H1 (cell line): ENCODE measurements at regions not wholly inside any gene's neighbourhood (a gene's known extent, or its start where the extent isn't known, plus 50 kb on each side); places are given as distances from the start of the nearest gene placed in this dataset.

Source experiments
- CTCF ChIA-PET: fragments of 300-600 bp; sonication (Branson Sonifier 250); formaldehyde crosslinking; loops from one replicate; lab custom pipeline; 2021; ENCODE audit not compliant: partially characterized antibody; lab: Charles Lee
- POLR2A ChIA-PET: fragments of 300-600 bp; sonication (Branson Sonifier 250); formaldehyde crosslinking; loops from one replicate; lab custom pipeline; 2021; ENCODE audit warnings: inconsistent platforms; ENCODE audit not compliant: partially characterized antibody; lab: Charles Lee
- DNase-seq, 2 experiments: peaks; one replicate each; pipeline versions ENCODE4 v3.0.0 to v3.0.0-alpha.2; 2010 to 2022; ENCODE audit warnings: low spot score in 2 of 2, low read depth in 1 of 2, mixed read lengths in 1 of 2
- FAIRE-seq: peaks from 2 replicates; lab custom pipeline; 2011; peaks lifted over from hg19 to GRCh38; lab: Jason Lieb, UNC
- H2AFZ ChIP-seq: 2 replicates; pipeline ENCODE4 v1.8.1; 2012; ENCODE audit warnings: low read length, inconsistent platforms
- H2AK5ac ChIP-seq: 2 replicates; pipeline ENCODE4 v1.6.1; 2013; ENCODE audit warnings: low read depth, low read length
- H2BK120ac ChIP-seq: replicated peaks from 2 replicates; pipeline ENCODE3; 2013; ENCODE audit warnings: low read depth, low read length, inconsistent platforms
- H2BK12ac ChIP-seq: 2 replicates; pipeline ENCODE4 v1.6.1; 2013; ENCODE audit warnings: low read depth, low read length
- H2BK15ac ChIP-seq: 2 replicates; pipeline ENCODE4 v1.6.1; 2013; ENCODE audit warnings: low read length
- H2BK20ac ChIP-seq: 2 replicates; pipeline ENCODE4 v1.6.1; 2013; ENCODE audit warnings: low read length
- H2BK5ac ChIP-seq: 2 replicates; pipeline ENCODE4 v1.6.1; 2013; ENCODE audit warnings: low read depth, low read length
- H3K14ac ChIP-seq: 2 replicates; pipeline ENCODE4 v1.6.1; 2013; ENCODE audit warnings: inconsistent platforms; ENCODE audit not compliant: insufficient read length
- H3K18ac ChIP-seq: 2 replicates; pipeline ENCODE4 v1.6.1; 2013; ENCODE audit warnings: low read length; ENCODE audit errors: extremely low read depth
- H3K23ac ChIP-seq: 2 replicates; pipeline ENCODE4 v1.6.1; 2013; ENCODE audit warnings: inconsistent platforms; ENCODE audit not compliant: insufficient read length
- H3K23me2 ChIP-seq: 2 replicates; pipeline ENCODE4 v1.6.1; 2013; ENCODE audit warnings: low read depth, low read length
- H3K27ac ChIP-seq: 2 replicates; pipeline ENCODE4 v1.6.1; 2011; ENCODE audit warnings: low read depth, low read length, inconsistent platforms
- H3K27me3 ChIP-seq, 4 experiments: replicated peaks in 1 of 4; 1 replicate in 1 of 4; 2 replicates in 3 of 4; pipeline versions ENCODE4 v1.6.1 to v1.8.1; 2011 to 2013; ENCODE audit warnings: low read length in 3 of 4, mild to moderate bottlenecking in 3 of 4, inconsistent platforms in 2 of 4, mixed read lengths in 2 of 4, moderate library complexity in 1 of 4; ENCODE audit not compliant: control insufficient read depth in 3 of 4, insufficient read depth in 3 of 4; ENCODE audit errors: extremely low read depth in 1 of 4
- H3K36me3 ChIP-seq, 4 experiments: 2 replicates each; pipeline versions ENCODE4 v1.6.1 to v1.8.1; 2011 to 2013; ENCODE audit warnings: mild to moderate bottlenecking in 4 of 4, low read length in 3 of 4, moderate library complexity in 2 of 4, control low read depth in 1 of 4, inconsistent platforms in 1 of 4; ENCODE audit not compliant: insufficient read depth in 4 of 4, control insufficient read depth in 2 of 4
- H3K4ac ChIP-seq: replicated peaks from 2 replicates; pipeline ENCODE3; 2013; ENCODE audit warnings: low read length, low read depth, mixed read lengths, inconsistent platforms; ENCODE audit not compliant: insufficient read length
- H3K4me1 ChIP-seq, 4 experiments: replicated peaks in 1 of 4; 1 replicate in 1 of 4; 2 replicates in 3 of 4; pipeline versions ENCODE4 v1.6.1 to v1.8.1; 2011 to 2013; ENCODE audit warnings: low read length in 3 of 4, inconsistent platforms in 2 of 4, mixed read lengths in 1 of 4; ENCODE audit not compliant: insufficient read depth in 4 of 4, control insufficient read depth in 3 of 4
- H3K4me2 ChIP-seq, 2 experiments: 2 replicates each; pipeline versions ENCODE4 v1.6.1 to v1.8.1; 2011 to 2013; ENCODE audit warnings: low read depth in 2 of 2, low read length in 2 of 2, control low read depth in 1 of 2, inconsistent platforms in 1 of 2, mild to moderate bottlenecking in 1 of 2; ENCODE audit not compliant: insufficient read depth in 1 of 2
- H3K4me3 ChIP-seq, 4 experiments: fragments of 200-600, 300-600 bp in 1 of 4; sonication (generic), shearing (Covaris generic), sonication (Bioruptor Twin) in 1 of 4; 2 replicates each; pipeline versions ENCODE4 v1.5.1 to v1.8.1; 2011 to 2016; ENCODE audit warnings: low read length in 4 of 4, low read depth in 3 of 4, control low read depth in 2 of 4, inconsistent platforms in 2 of 4, mild to moderate bottlenecking in 2 of 4, mixed read lengths in 1 of 4, moderate library complexity in 1 of 4; ENCODE audit not compliant: insufficient read depth in 2 of 4; ENCODE audit errors: extremely low read depth in 1 of 4
- H3K56ac ChIP-seq: replicated peaks from 2 replicates; pipeline ENCODE3; 2013; ENCODE audit warnings: low read depth, mild to moderate bottlenecking, mixed read lengths, low read length, inconsistent platforms; ENCODE audit not compliant: insufficient read length
- H3K79me1 ChIP-seq: 2 replicates; pipeline ENCODE4 v1.6.1; 2013; ENCODE audit warnings: low read depth, low read length, control low read depth
- H3K79me2 ChIP-seq, 2 experiments: 2 replicates each; pipeline versions ENCODE4 v1.6.1 to v1.8.1; 2012 to 2013; ENCODE audit warnings: low read length in 2 of 2, mild to moderate bottlenecking in 2 of 2, inconsistent platforms in 1 of 2; ENCODE audit not compliant: insufficient read depth in 2 of 2, control insufficient read depth in 1 of 2
- H3K9ac ChIP-seq, 4 experiments: replicated peaks in 1 of 4; 1 replicate in 1 of 4; 2 replicates in 3 of 4; pipeline versions ENCODE4 v1.6.1 to v1.8.1; 2011 to 2013; ENCODE audit warnings: low read depth in 3 of 4, low read length in 3 of 4, control low read depth in 2 of 4, mild to moderate bottlenecking in 2 of 4, moderate library complexity in 2 of 4, inconsistent platforms in 1 of 4; ENCODE audit errors: extremely low read depth in 1 of 4
- H3K9me3 ChIP-seq, 2 experiments: 2 replicates each; pipeline versions ENCODE4 v1.6.1 to v1.8.1; 2012 to 2013; ENCODE audit warnings: mild to moderate bottlenecking in 2 of 2, moderate library complexity in 2 of 2, control low read depth in 1 of 2, inconsistent platforms in 1 of 2, low read depth in 1 of 2, low read length in 1 of 2, mixed read lengths in 1 of 2; ENCODE audit not compliant: insufficient read depth in 2 of 2
- H4K20me1 ChIP-seq, 2 experiments: replicated peaks in 1 of 2; 2 replicates each; pipeline versions ENCODE3 to v1.8.1; 2011 to 2013; ENCODE audit warnings: inconsistent platforms in 2 of 2, low read length in 2 of 2, mild to moderate bottlenecking in 1 of 2; ENCODE audit not compliant: insufficient read depth in 2 of 2, control insufficient read depth in 1 of 2
- H4K5ac ChIP-seq: 2 replicates; pipeline ENCODE4 v1.6.1; 2013; ENCODE audit warnings: low read length, low read depth, mixed read lengths, inconsistent platforms; ENCODE audit not compliant: insufficient read length
- H4K8ac ChIP-seq: 2 replicates; pipeline ENCODE4 v1.8.0; 2013; ENCODE audit warnings: mild to moderate bottlenecking, moderate library complexity, low read length, inconsistent platforms; ENCODE audit not compliant: insufficient read depth; ENCODE audit errors: extremely low read depth
- H4K91ac ChIP-seq: replicated peaks from 2 replicates; pipeline ENCODE3; 2013; ENCODE audit warnings: low read length, mixed read lengths, inconsistent platforms; ENCODE audit not compliant: insufficient read length
- WGBS, 2 experiments: shearing (Covaris generic) in 1 of 2; methylation state at CpG; one replicate each; pipeline versions ENCODE4 v1.1.6 to v1.1.7; 2013 to 2015; ENCODE audit warnings: low lambda C conversion rate in 2 of 2, mixed read lengths in 2 of 2, inconsistent platforms in 1 of 2, low coverage in 1 of 2, missing lambda C conversion rate in 1 of 2; ENCODE audit not compliant: insufficient replicate concordance in 2 of 2, insufficient coverage in 1 of 2, insufficient read length in 1 of 2; ENCODE audit errors: extremely low coverage in 1 of 2, missing lambda C conversion rate in 1 of 2; 5-methylcytosine and 5-hydroxymethylcytosine counted together
- TF ChIP-seq, protein P1 (sequence below): fragments of 300-600 bp; sonication (generic); IDR thresholded peaks from 2 replicates; pipeline ENCODE4 v1.7.1; 2012; ENCODE audit warnings: low read length, moderate library complexity, mild to moderate bottlenecking, inconsistent platforms; ENCODE audit not compliant: insufficient replicate concordance

DNA sequence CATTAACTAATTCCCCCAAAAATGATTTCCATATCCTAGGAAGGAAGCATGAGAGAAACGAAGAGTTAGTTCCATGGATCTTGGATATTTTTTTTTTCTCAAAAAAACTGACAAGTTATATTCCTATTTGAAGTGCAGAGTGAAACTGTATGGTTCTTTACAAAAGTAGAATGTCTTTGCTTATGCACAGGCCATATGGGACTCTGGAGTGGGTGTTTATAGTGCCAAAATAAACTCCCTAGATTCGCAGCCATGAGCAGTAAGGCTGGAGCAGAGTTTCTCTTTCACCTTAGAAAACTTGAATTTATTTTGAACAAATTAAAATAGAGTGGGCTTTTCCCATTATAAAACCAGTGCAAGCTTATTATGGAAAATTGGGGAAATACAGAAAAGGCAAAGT, 239.7 kb downstream of the PDCD6IP start:
- no peak overlapping the region for H2BK20ac ChIP-seq
- no peak overlapping the region for H2BK15ac ChIP-seq
- 88% methylated on average over 2 of the region's 2 CpGs; no CpG with 5 or more reads in 1 of the 2 experiments for WGBS, 2 experiments
- H4K8ac ChIP-seq: no peak overlapping the region
- FAIRE-seq (no peak), DNase-seq (no peak)
- no peak overlapping the region for H3K9ac ChIP-seq
- H4K5ac ChIP-seq: no peak overlapping the region
- no peak overlapping the region for H2BK120ac ChIP-seq
- no peak overlapping the region for H2BK5ac ChIP-seq
- no peak overlapping the region for H3K23ac ChIP-seq
- no peaks in the 10 kb centered on the region for H3K4me1 ChIP-seq
- no peaks in the 10 kb centered on the region for H3K23me2 ChIP-seq
- no peak overlapping the region for H3K4me2 ChIP-seq
- no peak overlapping the region for H3K18ac ChIP-seq
- H3K4me3 ChIP-seq: no peak overlapping the region
- H2AFZ ChIP-seq: no peak overlapping the region
- CTCF ChIA-PET: interaction anchor here (0.8 to 1.5 kb wide), 3 partner anchors 23 to 155 kb away, joined by 3 to 4 read pairs (median 3); no protein-coding TSS in a partner anchor
- H3K79me1 ChIP-seq: no peaks in the 10 kb centered on the region
- H3K27me3 ChIP-seq: no peaks in the 10 kb centered on the region
- no peak overlapping the region for H2BK12ac ChIP-seq
- POLR2A ChIA-PET: no interaction called here
- H2AK5ac ChIP-seq: no peak overlapping the region
- no peak overlapping the region for H4K91ac ChIP-seq
- no peak overlapping the region for H3K4ac ChIP-seq
- no peaks in the 10 kb centered on the region for H3K36me3 ChIP-seq
- H3K9me3 ChIP-seq: no peaks in the 10 kb centered on the region
- no peaks in the 10 kb centered on the region for H3K79me2 ChIP-seq
- H3K14ac ChIP-seq: no peak overlapping the region
- no peak overlapping the region for H3K56ac ChIP-seq
- no peaks in the 10 kb centered on the region for H4K20me1 ChIP-seq
- H3K27ac ChIP-seq: no peak overlapping the region
- TF ChIP-seq, protein P1, sequence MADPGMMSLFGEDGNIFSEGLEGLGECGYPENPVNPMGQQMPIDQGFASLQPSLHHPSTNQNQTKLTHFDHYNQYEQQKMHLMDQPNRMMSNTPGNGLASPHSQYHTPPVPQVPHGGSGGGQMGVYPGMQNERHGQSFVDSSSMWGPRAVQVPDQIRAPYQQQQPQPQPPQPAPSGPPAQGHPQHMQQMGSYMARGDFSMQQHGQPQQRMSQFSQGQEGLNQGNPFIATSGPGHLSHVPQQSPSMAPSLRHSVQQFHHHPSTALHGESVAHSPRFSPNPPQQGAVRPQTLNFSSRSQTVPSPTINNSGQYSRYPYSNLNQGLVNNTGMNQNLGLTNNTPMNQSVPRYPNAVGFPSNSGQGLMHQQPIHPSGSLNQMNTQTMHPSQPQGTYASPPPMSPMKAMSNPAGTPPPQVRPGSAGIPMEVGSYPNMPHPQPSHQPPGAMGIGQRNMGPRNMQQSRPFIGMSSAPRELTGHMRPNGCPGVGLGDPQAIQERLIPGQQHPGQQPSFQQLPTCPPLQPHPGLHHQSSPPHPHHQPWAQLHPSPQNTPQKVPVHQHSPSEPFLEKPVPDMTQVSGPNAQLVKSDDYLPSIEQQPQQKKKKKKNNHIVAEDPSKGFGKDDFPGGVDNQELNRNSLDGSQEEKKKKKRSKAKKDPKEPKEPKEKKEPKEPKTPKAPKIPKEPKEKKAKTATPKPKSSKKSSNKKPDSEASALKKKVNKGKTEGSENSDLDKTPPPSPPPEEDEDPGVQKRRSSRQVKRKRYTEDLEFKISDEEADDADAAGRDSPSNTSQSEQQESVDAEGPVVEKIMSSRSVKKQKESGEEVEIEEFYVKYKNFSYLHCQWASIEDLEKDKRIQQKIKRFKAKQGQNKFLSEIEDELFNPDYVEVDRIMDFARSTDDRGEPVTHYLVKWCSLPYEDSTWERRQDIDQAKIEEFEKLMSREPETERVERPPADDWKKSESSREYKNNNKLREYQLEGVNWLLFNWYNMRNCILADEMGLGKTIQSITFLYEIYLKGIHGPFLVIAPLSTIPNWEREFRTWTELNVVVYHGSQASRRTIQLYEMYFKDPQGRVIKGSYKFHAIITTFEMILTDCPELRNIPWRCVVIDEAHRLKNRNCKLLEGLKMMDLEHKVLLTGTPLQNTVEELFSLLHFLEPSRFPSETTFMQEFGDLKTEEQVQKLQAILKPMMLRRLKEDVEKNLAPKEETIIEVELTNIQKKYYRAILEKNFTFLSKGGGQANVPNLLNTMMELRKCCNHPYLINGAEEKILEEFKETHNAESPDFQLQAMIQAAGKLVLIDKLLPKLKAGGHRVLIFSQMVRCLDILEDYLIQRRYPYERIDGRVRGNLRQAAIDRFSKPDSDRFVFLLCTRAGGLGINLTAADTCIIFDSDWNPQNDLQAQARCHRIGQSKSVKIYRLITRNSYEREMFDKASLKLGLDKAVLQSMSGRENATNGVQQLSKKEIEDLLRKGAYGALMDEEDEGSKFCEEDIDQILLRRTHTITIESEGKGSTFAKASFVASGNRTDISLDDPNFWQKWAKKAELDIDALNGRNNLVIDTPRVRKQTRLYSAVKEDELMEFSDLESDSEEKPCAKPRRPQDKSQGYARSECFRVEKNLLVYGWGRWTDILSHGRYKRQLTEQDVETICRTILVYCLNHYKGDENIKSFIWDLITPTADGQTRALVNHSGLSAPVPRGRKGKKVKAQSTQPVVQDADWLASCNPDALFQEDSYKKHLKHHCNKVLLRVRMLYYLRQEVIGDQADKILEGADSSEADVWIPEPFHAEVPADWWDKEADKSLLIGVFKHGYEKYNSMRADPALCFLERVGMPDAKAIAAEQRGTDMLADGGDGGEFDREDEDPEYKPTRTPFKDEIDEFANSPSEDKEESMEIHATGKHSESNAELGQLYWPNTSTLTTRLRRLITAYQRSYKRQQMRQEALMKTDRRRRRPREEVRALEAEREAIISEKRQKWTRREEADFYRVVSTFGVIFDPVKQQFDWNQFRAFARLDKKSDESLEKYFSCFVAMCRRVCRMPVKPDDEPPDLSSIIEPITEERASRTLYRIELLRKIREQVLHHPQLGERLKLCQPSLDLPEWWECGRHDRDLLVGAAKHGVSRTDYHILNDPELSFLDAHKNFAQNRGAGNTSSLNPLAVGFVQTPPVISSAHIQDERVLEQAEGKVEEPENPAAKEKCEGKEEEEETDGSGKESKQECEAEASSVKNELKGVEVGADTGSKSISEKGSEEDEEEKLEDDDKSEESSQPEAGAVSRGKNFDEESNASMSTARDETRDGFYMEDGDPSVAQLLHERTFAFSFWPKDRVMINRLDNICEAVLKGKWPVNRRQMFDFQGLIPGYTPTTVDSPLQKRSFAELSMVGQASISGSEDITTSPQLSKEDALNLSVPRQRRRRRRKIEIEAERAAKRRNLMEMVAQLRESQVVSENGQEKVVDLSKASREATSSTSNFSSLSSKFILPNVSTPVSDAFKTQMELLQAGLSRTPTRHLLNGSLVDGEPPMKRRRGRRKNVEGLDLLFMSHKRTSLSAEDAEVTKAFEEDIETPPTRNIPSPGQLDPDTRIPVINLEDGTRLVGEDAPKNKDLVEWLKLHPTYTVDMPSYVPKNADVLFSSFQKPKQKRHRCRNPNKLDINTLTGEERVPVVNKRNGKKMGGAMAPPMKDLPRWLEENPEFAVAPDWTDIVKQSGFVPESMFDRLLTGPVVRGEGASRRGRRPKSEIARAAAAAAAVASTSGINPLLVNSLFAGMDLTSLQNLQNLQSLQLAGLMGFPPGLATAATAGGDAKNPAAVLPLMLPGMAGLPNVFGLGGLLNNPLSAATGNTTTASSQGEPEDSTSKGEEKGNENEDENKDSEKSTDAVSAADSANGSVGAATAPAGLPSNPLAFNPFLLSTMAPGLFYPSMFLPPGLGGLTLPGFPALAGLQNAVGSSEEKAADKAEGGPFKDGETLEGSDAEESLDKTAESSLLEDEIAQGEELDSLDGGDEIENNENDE: no peak
